B cell (primary cell): ENCODE measurements at regions not wholly inside any gene's neighbourhood (a gene's known extent, or its start where the extent isn't known, plus 50 kb on each side); places are given as distances from the start of the nearest gene placed in this dataset.

Source experiments
- ATAC-seq: fragments of 200-7000 bp; cut with Tn5 transposase; one replicate; pipeline ENCODE4 v1.10.0; 2021; ENCODE audit warnings: low read depth, mild to moderate bottlenecking, moderate number of reproducible peaks, moderate library complexity
- CTCF ChIA-PET: fragments of 350-600 bp; sonication (Branson Sonifier 250); formaldehyde crosslinking; loops from one replicate; lab custom pipeline; 2021; ENCODE audit warnings: antibody characterized with exemption, inconsistent platforms; lab: Charles Lee
- POLR2A ChIA-PET: fragments of 350-600 bp; sonication (Branson Sonifier 250); formaldehyde crosslinking; loops from one replicate; lab custom pipeline; 2021; ENCODE audit warnings: antibody characterized with exemption; lab: Charles Lee
- DNase-seq: peaks from one replicate; pipeline ENCODE4 v3.0.0; 2013
- H2AFZ ChIP-seq: 2 replicates; pipeline ENCODE4 v1.6.1; 2012; ENCODE audit warnings: mild to moderate bottlenecking, low read depth, low read length; ENCODE audit not compliant: insufficient read depth, poor library complexity, severe bottlenecking
- H3K27ac ChIP-seq, 2 donors: 1 replicate in 1 of 2; 2 replicates in 1 of 2; pipeline ENCODE4 v1.5.1; 2012 to 2013; ENCODE audit warnings: low read length in 2 of 2, mild to moderate bottlenecking in 2 of 2, moderate library complexity in 1 of 2
- H3K27me3 ChIP-seq, 4 experiments: fragments of 200-600 bp in 1 of 4; sonication (generic) in 1 of 4; replicated peaks in 1 of 4; 1 replicate in 2 of 4; 2 replicates in 2 of 4; pipeline versions ENCODE4 v1.6.1 to v1.7.0; 2013 to 2016; ENCODE audit warnings: low read length in 3 of 4, mild to moderate bottlenecking in 2 of 4, mixed read lengths in 1 of 4, moderate library complexity in 1 of 4; ENCODE audit not compliant: insufficient read depth in 4 of 4, control insufficient read depth in 3 of 4; ENCODE audit errors: control extremely low read depth in 1 of 4
- H3K36me3 ChIP-seq, 2 experiments: replicated peaks in 1 of 2; 1 replicate in 1 of 2; 2 replicates in 1 of 2; pipeline versions ENCODE4 v1.6.1 to v1.7.1; 2013; ENCODE audit warnings: low read length in 1 of 2; ENCODE audit not compliant: insufficient read depth in 2 of 2, control insufficient read depth in 1 of 2; ENCODE audit errors: control extremely low read depth in 1 of 2, extremely low read depth in 1 of 2
- H3K4me1 ChIP-seq, 2 donors: fragments of 200-600 bp in 1 of 2; sonication (generic) in 1 of 2; 1 replicate in 1 of 2; 2 replicates in 1 of 2; pipeline versions ENCODE4 v1.5.1 to v1.6.1; 2013 to 2017; ENCODE audit warnings: low read length in 2 of 2; ENCODE audit not compliant: control insufficient read depth in 2 of 2, insufficient read depth in 2 of 2
- H3K4me2 ChIP-seq: replicated peaks from 2 replicates; pipeline ENCODE3; 2012; ENCODE audit warnings: mild to moderate bottlenecking, low read depth, low read length; ENCODE audit not compliant: poor library complexity, severe bottlenecking
- H3K4me3 ChIP-seq, 5 experiments: fragments of 200-600 bp in 1 of 5; sonication (generic) in 1 of 5; 1 replicate in 3 of 5; 2 replicates in 2 of 5; pipeline versions ENCODE4 v1.5.1 to v1.7.0; 2011 to 2016; ENCODE audit warnings: low read length in 4 of 5, mild to moderate bottlenecking in 4 of 5, low read depth in 2 of 5, control low read depth in 1 of 5, moderate library complexity in 1 of 5; ENCODE audit not compliant: insufficient read depth in 1 of 5; ENCODE audit errors: control extremely low read depth in 1 of 5, extremely low read depth in 1 of 5
- H3K79me2 ChIP-seq: fragments of 200-600 bp; sonication (generic); one replicate; pipeline ENCODE4 v1.6.0; 2016; ENCODE audit warnings: low read length; ENCODE audit not compliant: control insufficient read depth, insufficient read depth
- H3K9ac ChIP-seq: fragments of 200-600 bp; sonication (generic); 2 replicates; pipeline ENCODE4 v1.6.1; 2017; ENCODE audit warnings: mild to moderate bottlenecking, low read length, moderate library complexity
- H3K9me3 ChIP-seq, 3 donors: one replicate each; pipeline versions ENCODE4 v1.6.1 to v1.7.1; 2013; ENCODE audit warnings: low read length in 2 of 3; ENCODE audit not compliant: control insufficient read depth in 2 of 3, insufficient read depth in 1 of 3; ENCODE audit errors: control extremely low read depth in 1 of 3
- H4K20me1 ChIP-seq: 2 replicates; pipeline ENCODE4 v1.6.0; 2012; ENCODE audit warnings: mild to moderate bottlenecking, low read length; ENCODE audit not compliant: insufficient read depth, control insufficient read depth, poor library complexity, severe bottlenecking
- H3K27ac Mint-ChIP-seq: one replicate; pipeline ENCODE4 v1.8.0; 2021; ENCODE audit warnings: mixed read lengths
- H3K27me3 Mint-ChIP-seq: one replicate; pipeline ENCODE4 v1.8.0; 2021; ENCODE audit warnings: mixed read lengths
- H3K4me1 Mint-ChIP-seq: one replicate; pipeline ENCODE4 v1.8.0; 2021; ENCODE audit warnings: mixed read lengths
- H3K4me3 Mint-ChIP-seq: one replicate; pipeline ENCODE4 v1.8.0; 2021; ENCODE audit warnings: mixed read lengths
- H3K9me3 Mint-ChIP-seq: one replicate; pipeline ENCODE4 v1.8.0; 2022; ENCODE audit warnings: mixed read lengths; ENCODE audit not compliant: insufficient read depth
- CTCF ChIP-seq: fragments of 200-600 bp; IDR thresholded peaks from one replicate; pipeline ENCODE4 v1.8.0; 2022; ENCODE audit warnings: antibody characterized with exemption, mild to moderate bottlenecking
- EZH2 ChIP-seq: IDR thresholded peaks from 2 replicates; pipeline ENCODE4 v1.6.1; 2012; ENCODE audit warnings: borderline replicate concordance, low read depth, mild to moderate bottlenecking, moderate library complexity, low read length; ENCODE audit not compliant: insufficient read depth, poor library complexity, severe bottlenecking
- WGBS: methylation state at CpG from one replicate; pipeline ENCODE4 v1.1.5; 2013; ENCODE audit warnings: missing lambda C conversion rate; ENCODE audit not compliant: insufficient coverage; 5-methylcytosine and 5-hydroxymethylcytosine counted together
- intact Hi-C: fragments of 100-400 bp; cut with micrococcal nuclease; formaldehyde crosslinking; loops from one replicate; pipeline ENCODE4 v1.10.0; 2022

- ChIA-PET POLR2A (no interaction called here), CTCF (no interaction called here)
- TF ChIP-seq EZH2: no peak
- no peak for TF ChIP-seq CTCF
- Mint-ChIP-seq H3K4me1 (no peaks in the 10 kb centered on the region), H3K4me3 (no peak overlapping the region), H3K9me3 (peaks cover under 1% of the 10 kb centered on the region), H3K27me3 (no peaks in the 10 kb centered on the region), H3K27ac (no peak overlapping the region)
- intact Hi-C loops: no loop called here
- ATAC-seq (no peak), DNase-seq (no peak)
- no peak overlapping the region for H3K4me2 ChIP-seq
- H3K9me3 ChIP-seq: peaks cover 0 to 3% (median 0%) of the 10 kb centered on the region in 3 donors
- H3K4me1 ChIP-seq: no peaks in the 10 kb centered on the region
- no peak overlapping the region for H3K9ac ChIP-seq
- no peak overlapping the region for H3K4me3 ChIP-seq
- no peaks in the 10 kb centered on the region for H3K79me2 ChIP-seq
- H4K20me1 ChIP-seq: no peaks in the 10 kb centered on the region
- H3K36me3 ChIP-seq: no peaks in the 10 kb centered on the region
- no peak overlapping the region for H2AFZ ChIP-seq
- H3K27ac ChIP-seq: no peak overlapping the region
- H3K27me3 ChIP-seq: no peaks in the 10 kb centered on the region
- no CpG with 5 or more reads among the region's 2 CpGs for WGBS
Measured at GRCh38 chr6:103280417-103280816, 1579.3 kb downstream of the HACE1 start.

DNA sequence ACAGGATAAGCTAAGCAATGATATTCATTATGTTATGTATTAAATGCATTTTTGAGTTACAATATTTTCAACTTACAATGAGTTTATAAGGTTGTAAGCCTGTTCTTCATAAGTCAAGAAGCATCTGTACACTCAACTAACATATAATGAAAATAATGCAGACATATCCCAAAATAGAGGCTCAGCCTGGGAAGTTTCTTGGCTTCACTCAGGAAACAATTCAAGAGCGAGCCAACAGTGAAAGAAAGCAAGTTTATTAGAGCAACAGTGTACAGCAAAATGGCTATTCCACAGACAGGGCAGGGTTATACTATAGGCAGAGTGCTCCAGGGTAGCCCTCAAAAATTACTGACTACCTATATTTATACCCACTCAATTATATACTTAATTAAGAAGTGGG lies 1581.8 kb downstream of the HACE1 start:
- POLR2A ChIA-PET: no interaction called here

More for the DNA sequence above, 1581.8 kb downstream of the HACE1 start:
- Histone ChIP-seq H3K9me3 (peaks cover 0 to 3% (median 0%) of the 10 kb centered on the region in 3 donors), H2AFZ (no peak overlapping the region), H3K9ac (no peak overlapping the region), H3K4me3 (no peak overlapping the region), H3K27ac (no peak overlapping the region), H4K20me1 (no peaks in the 10 kb centered on the region), H3K4me2 (no peak overlapping the region), H3K27me3 (no peaks in the 10 kb centered on the region), H3K79me2 (no peaks in the 10 kb centered on the region), H3K4me1 (no peaks in the 10 kb centered on the region), H3K36me3 (no peaks in the 10 kb centered on the region)
- TF ChIP-seq EZH2: no peak
- Mint-ChIP-seq H3K27ac (no peak overlapping the region), H3K9me3 (no peaks in the 10 kb centered on the region), H3K27me3 (no peaks in the 10 kb centered on the region), H3K4me3 (no peak overlapping the region), H3K4me1 (no peaks in the 10 kb centered on the region)
- WGBS: 83% methylated on average over 1 of the region's 1 CpG
- no peak for DNase-seq
- intact Hi-C loops: no loop called here
- CTCF ChIA-PET: no interaction called here
- no peak for ATAC-seq
